Endothelial cell of umbilical vein (primary cell): ENCODE measurements at regions not wholly inside any gene's neighbourhood (a gene's known extent, or its start where the extent isn't known, plus 50 kb on each side); places are given as distances from the start of the nearest gene placed in this dataset.

Experiments
- BruUV-seq: library from RNA; stranded (reverse); fragments of 400-500 nt; replicated peaks from 2 replicates; lab custom pipeline; 2021; lab: Mats Ljungman, UMichigan
- CTCF ChIA-PET: fragments of 300-600, 350-600 bp; sonication (Branson Sonifier 250); formaldehyde crosslinking; loops from one replicate; lab custom pipeline; 2021; ENCODE audit warnings: antibody characterized with exemption, inconsistent platforms; lab: Charles Lee
- POLR2A ChIA-PET: fragments of 300-600, 350-600 bp; sonication (Branson Sonifier 250); formaldehyde crosslinking; loops from one replicate; lab custom pipeline; 2021; ENCODE audit warnings: antibody characterized with exemption, inconsistent platforms; lab: Charles Lee
- DNase-seq: peaks from one replicate; pipeline ENCODE4 v3.0.0-alpha.2; 2011; ENCODE audit warnings: low read depth, low spot score
- FAIRE-seq: peaks from 2 replicates; lab custom pipeline; 2011; peaks lifted over from hg19 to GRCh38; lab: Jason Lieb, UNC
- H2AFZ ChIP-seq: 2 replicates; pipeline ENCODE4 v1.6.0; 2012; ENCODE audit warnings: low read depth, low read length, control low read depth, inconsistent platforms
- H3K27ac ChIP-seq: 2 replicates; pipeline ENCODE4 v1.5.1; 2011; ENCODE audit warnings: low read depth, mild to moderate bottlenecking, control low read depth, low read length, moderate library complexity; ENCODE audit not compliant: insufficient read depth
- H3K27me3 ChIP-seq, 2 experiments: 2 replicates each; pipeline versions ENCODE4 v1.6.0 to v1.6.1; 2011; ENCODE audit warnings: low read length in 2 of 2, mixed read lengths in 1 of 2; ENCODE audit not compliant: control insufficient read depth in 2 of 2, insufficient read depth in 2 of 2
- H3K36me3 ChIP-seq, 2 experiments: 2 replicates in 1 of 2; 3 replicates in 1 of 2; pipeline ENCODE4 v1.5.1; 2011; ENCODE audit warnings: low read length in 2 of 2, mild to moderate bottlenecking in 1 of 2, moderate library complexity in 1 of 2; ENCODE audit not compliant: control insufficient read depth in 2 of 2, insufficient read depth in 2 of 2; ENCODE audit errors: extremely low read depth in 1 of 2
- H3K4me1 ChIP-seq: 3 replicates; pipeline ENCODE4 v1.5.1; 2011; ENCODE audit warnings: mild to moderate bottlenecking, low read length; ENCODE audit not compliant: control insufficient read depth, insufficient read depth; ENCODE audit errors: extremely low read depth
- H3K4me2 ChIP-seq: 2 replicates; pipeline ENCODE4 v1.6.1; 2011; ENCODE audit warnings: low read length, control low read depth, mixed read lengths; ENCODE audit not compliant: insufficient read depth
- H3K4me3 ChIP-seq, 3 experiments: fragments of 200-600 bp in 1 of 3; sonication (generic), shearing (Covaris generic) in 1 of 3; replicated peaks in 1 of 3; 2 replicates each; pipeline ENCODE4 v1.5.1; 2011 to 2016; ENCODE audit warnings: control low read depth in 3 of 3, low read length in 3 of 3, mild to moderate bottlenecking in 2 of 3, inconsistent platforms in 1 of 3, low read depth in 1 of 3, moderate library complexity in 1 of 3; ENCODE audit not compliant: insufficient read depth in 1 of 3
- H3K79me2 ChIP-seq: 2 replicates; pipeline ENCODE4 v1.6.0; 2012; ENCODE audit warnings: low read length, inconsistent platforms; ENCODE audit not compliant: control insufficient read depth, insufficient read depth
- H3K9ac ChIP-seq: replicated peaks from 2 replicates; pipeline ENCODE3; 2011; ENCODE audit warnings: low read length, control low read depth; ENCODE audit not compliant: insufficient read depth; ENCODE audit errors: extremely low read depth
- H3K9me1 ChIP-seq: replicated peaks from 3 replicates; pipeline ENCODE4 v1.6.0; 2011; ENCODE audit warnings: mild to moderate bottlenecking, low read length; ENCODE audit not compliant: control insufficient read depth, insufficient read depth; ENCODE audit errors: extremely low read depth
- H3K9me3 ChIP-seq: replicated peaks from 2 replicates; pipeline ENCODE4 v1.5.1; 2012; ENCODE audit warnings: low read length, inconsistent platforms; ENCODE audit not compliant: control insufficient read depth, insufficient read depth
- H4K20me1 ChIP-seq: replicated peaks from 2 replicates; pipeline ENCODE3; 2011; ENCODE audit warnings: mild to moderate bottlenecking, low read length; ENCODE audit not compliant: control insufficient read depth, insufficient read depth; ENCODE audit errors: extremely low read depth
- CTCF ChIP-seq, 2 donors: IDR thresholded peaks; 1 replicate in 1 of 2; 2 replicates in 1 of 2; pipeline ENCODE4 v1.5.1; 2011; ENCODE audit warnings: low read length in 2 of 2, mild to moderate bottlenecking in 2 of 2, moderate library complexity in 2 of 2, control low read depth in 1 of 2, inconsistent platforms in 1 of 2, low read depth in 1 of 2; ENCODE audit not compliant: insufficient read depth in 1 of 2; ENCODE audit errors: extremely low read depth in 1 of 2
- EZH2 ChIP-seq: IDR thresholded peaks from 2 replicates; pipeline ENCODE4 v1.6.1; 2012; ENCODE audit warnings: borderline replicate concordance, low read depth, mild to moderate bottlenecking, moderate library complexity, low read length, inconsistent platforms; ENCODE audit not compliant: severe bottlenecking
- FOS ChIP-seq: IDR thresholded peaks from 2 replicates; pipeline ENCODE4 v1.6.1; 2011; ENCODE audit warnings: mild to moderate bottlenecking, low read length, moderate library complexity, borderline replicate concordance; ENCODE audit not compliant: insufficient read depth
- GATA2 ChIP-seq: IDR thresholded peaks from 2 replicates; pipeline ENCODE4 v1.7.0; 2011; ENCODE audit warnings: low read depth, mild to moderate bottlenecking, moderate library complexity, mixed read lengths, low read length; ENCODE audit not compliant: insufficient read length, insufficient read depth
- JUN ChIP-seq: IDR thresholded peaks from 2 replicates; pipeline ENCODE4 v1.6.1; 2011; ENCODE audit warnings: borderline replicate concordance, low read depth; ENCODE audit not compliant: insufficient read length, insufficient read depth
- MAX ChIP-seq: IDR thresholded peaks from 2 replicates; pipeline ENCODE4 v1.6.1; 2011; ENCODE audit not compliant: insufficient read depth, insufficient read length
- MYC ChIP-seq: IDR thresholded peaks from one replicate; pipeline ENCODE4 v1.6.1; 2011; ENCODE audit warnings: mild to moderate bottlenecking, low read depth, low read length
- POLR2A ChIP-seq: IDR thresholded peaks from 2 replicates; pipeline ENCODE4 v1.6.1; 2012; ENCODE audit warnings: low read depth, mild to moderate bottlenecking, control low read depth, low read length
- POLR2AphosphoS5 ChIP-seq: IDR thresholded peaks from 2 replicates; pipeline ENCODE4 v1.6.1; 2012; ENCODE audit warnings: low read depth, mild to moderate bottlenecking, control low read depth, low read length, moderate library complexity; ENCODE audit not compliant: insufficient read depth
- dilution Hi-C: fragments of 300-500 bp; cut with MboI; formaldehyde crosslinking; loops from one replicate; pipeline ENCODE4 v1.15.0; 2019; ENCODE audit warnings: low sequenced_read_pairs; ENCODE audit not compliant: extremely low pct_ligation_motif_present
- intact Hi-C: fragments of 100-400 bp; cut with micrococcal nuclease; formaldehyde crosslinking; loops from one replicate; pipeline ENCODE4 v1.10.0; 2022

- H3K4me1 ChIP-seq: no peaks in the 10 kb centered on the region
- TF ChIP-seq CTCF (IDR thresholded peaks at IDR 0.05; ENCODE audit: extremely low read depth in 1 of 2, insufficient read depth in 1 of 2, low read depth in 1 of 2, low read length in 2 of 2) (no peak), FOS (no peak)
- DNase-seq: no peak
- no peaks in the 10 kb centered on the region for H3K79me2 ChIP-seq
- dilution Hi-C loops: no loop called here
- peaks cover 9% of the 10 kb centered on the region for H3K9me3 ChIP-seq
- H3K4me2 ChIP-seq: no peak overlapping the region
- POLR2A ChIA-PET: no interaction called here
- H4K20me1 ChIP-seq: no peaks in the 10 kb centered on the region
- H3K27ac ChIP-seq: no peak overlapping the region
- H2AFZ ChIP-seq: no peak overlapping the region
- no peaks in the 10 kb centered on the region for H3K27me3 ChIP-seq
- FAIRE-seq: no peak
- no TSS peak for BruUV-seq
- no peaks in the 10 kb centered on the region for H3K9me1 ChIP-seq
- intact Hi-C loops: no loop called here
- no peak overlapping the region for H3K4me3 ChIP-seq
- H3K9ac ChIP-seq: no peak overlapping the region
- no peaks in the 10 kb centered on the region for H3K36me3 ChIP-seq
- CTCF ChIA-PET: no interaction called here
Measured at GRCh38 chr20:60306551-60306950, 348.3 kb downstream of the CDH26 start.

- FAIRE-seq (no peak), DNase-seq (no peak)
- H4K20me1 ChIP-seq: no peaks in the 10 kb centered on the region
- intact Hi-C loops: no loop called here
- H3K27ac ChIP-seq: no peak overlapping the region
- peaks cover 24% of the 10 kb centered on the region for H3K9me3 ChIP-seq
- BruUV-seq: no TSS peak
- no peaks in the 10 kb centered on the region for H3K4me1 ChIP-seq
- ChIA-PET CTCF (no interaction called here), POLR2A (no interaction called here)
- H3K36me3 ChIP-seq: no peaks in the 10 kb centered on the region
- no peak overlapping the region for H3K4me3 ChIP-seq
- H3K79me2 ChIP-seq: no peaks in the 10 kb centered on the region
- dilution Hi-C loops: no loop called here
- H3K9me1 ChIP-seq: no peaks in the 10 kb centered on the region
- no peak overlapping the region for H3K4me2 ChIP-seq
- no peaks in the 10 kb centered on the region for H3K27me3 ChIP-seq
- TF ChIP-seq MYC: no peak
- no peak for TF ChIP-seq CTCF (IDR thresholded peaks at IDR 0.05; ENCODE audit: extremely low read depth in 1 of 2, insufficient read depth in 1 of 2, low read depth in 1 of 2, low read length in 2 of 2)
- TF ChIP-seq MAX: no peak
- no peak for TF ChIP-seq GATA2
- TF ChIP-seq POLR2A: no peak
- no peak for TF ChIP-seq JUN
- TF ChIP-seq FOS: no peak
- TF ChIP-seq EZH2: no peak
- TF ChIP-seq POLR2AphosphoS5: no peak
- no peak overlapping the region for H3K9ac ChIP-seq
- no peak overlapping the region for H2AFZ ChIP-seq
Measured at GRCh38 chr20:60310560-60311349, 352.5 kb downstream of the CDH26 start.
